Activated T-helper 1 cell treated with Interleukin-2 at 50 U/mL for 16 hours (primary cell): ENCODE measurements at regions not wholly inside any gene's neighbourhood (a gene's known extent, or its start where the extent isn't known, plus 50 kb on each side); places are given as distances from the start of the nearest gene placed in this dataset.
"Not testable (repeated sequence)": the region's sequence is repeated elsewhere in the genome, so short reads cannot be mapped to it uniquely, and the experiment has no call there.

Source experiments
- DNase-seq: peaks from one replicate; pipeline ENCODE4 v3.0.0-alpha.2; 2020; ENCODE audit warnings: low read depth

- DNase-seq, result no peak
Observed at GRCh38 chr4:177246641-177247584, 62.8 kb upstream of the NEIL3 start.

GRCh38 chr4:177250056-177250696 lies 59.5 kb upstream of the NEIL3 start:
- DNase-seq, result peak; percentile 35

- no peak for DNase-seq
Observed at GRCh38 chr4:177251237-177251636, 58.4 kb upstream of the NEIL3 start.

GRCh38 chr4:177255359-177255758 lies 54.3 kb upstream of the NEIL3 start:
- no peak for DNase-seq

GRCh38 chr4:177256950-177257349 lies 52.7 kb upstream of the NEIL3 start:
- no peak for DNase-seq

- DNase-seq, result not testable (repeated sequence)
Observed at GRCh38 chr4:177259466-177259865, 50.2 kb upstream of the NEIL3 start.
